ENCODE measurements at regions not wholly inside any gene's neighbourhood (a gene's known extent, or its start where the extent isn't known, plus 50 kb on each side); places are given as distances from the start of the nearest gene placed in this dataset.
"Not testable (repeated sequence)": the region's sequence is repeated elsewhere in the genome, so short reads cannot be mapped to it uniquely, and the experiment has no call there.

DNA sequence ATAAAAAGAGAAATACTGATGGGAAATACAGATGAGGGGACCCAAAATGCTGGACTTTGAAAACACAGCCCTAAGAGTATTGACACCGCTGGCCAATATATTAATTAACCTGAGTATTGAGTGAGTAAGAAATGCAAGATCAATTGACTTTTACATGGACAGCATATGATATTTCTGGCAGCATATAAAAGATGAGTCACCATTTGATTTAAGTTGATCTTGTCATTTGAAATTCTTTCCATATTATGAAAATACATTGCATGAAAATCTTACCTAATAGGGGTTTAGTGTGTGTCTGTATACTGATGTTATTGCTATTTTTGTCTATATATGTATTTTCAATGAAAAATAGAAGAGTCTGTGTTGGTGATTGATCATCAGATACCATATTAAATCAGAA is 619.6 kb downstream of the KCTD12 start:
- DNase-seq (ENCODE audit: low spot score): no peak
- Mint-ChIP-seq H3K4me3 (ENCODE audit: low read depth) (no peak overlapping the region), H3K27ac (no peak overlapping the region), H3K27me3 (ENCODE audit: low read depth) (no peaks in the 10 kb centered on the region), H3K36me3 (ENCODE audit: low read depth) (no peaks in the 10 kb centered on the region), H3K9me3 (no peaks in the 10 kb centered on the region), H3K4me1 (ENCODE audit: low read depth) (no peaks in the 10 kb centered on the region)
- intact Hi-C loops (cut with micrococcal nuclease): no loop called here

DNA sequence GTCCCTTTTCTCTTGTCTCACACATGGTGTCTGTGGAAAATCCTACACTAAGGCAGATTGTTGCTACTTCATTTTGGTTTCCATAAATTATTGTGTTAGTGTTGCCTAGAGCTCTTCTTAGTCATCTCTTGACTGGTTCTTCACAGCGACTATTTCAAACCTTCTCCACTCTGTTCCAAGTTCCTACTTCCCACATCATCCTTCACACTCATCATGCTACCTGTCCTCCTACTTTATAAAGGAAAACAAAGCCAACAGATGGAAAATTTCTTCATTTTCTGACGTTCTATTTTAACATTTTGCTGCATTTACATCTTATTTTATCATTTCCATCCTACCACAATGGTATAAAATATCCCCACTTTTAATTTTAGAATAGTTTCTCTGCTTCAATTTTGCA is 614.1 kb downstream of the LMO7 start:
- H3K4me3 Mint-ChIP-seq (ENCODE audit: low read depth): no peak overlapping the region

DNA sequence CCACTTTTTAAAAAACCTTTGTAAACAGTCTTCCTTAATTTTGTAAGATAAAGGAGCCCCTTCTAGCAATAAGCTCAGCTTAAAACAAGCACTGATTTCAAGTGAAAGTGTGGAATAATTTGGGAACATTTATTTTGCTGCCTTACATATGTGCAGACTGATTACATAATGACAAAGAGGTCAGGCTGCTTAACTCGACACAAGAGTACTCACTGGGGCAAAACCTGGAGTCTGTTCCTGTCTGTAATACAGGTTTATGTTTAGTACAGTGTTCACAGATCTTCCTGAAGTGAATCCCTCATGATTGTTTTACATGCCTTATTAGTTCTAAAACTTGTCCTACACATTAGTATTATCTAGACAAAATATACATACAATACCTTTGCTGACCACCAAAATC is 609.8 kb downstream of the LMO7 start:
- H3K27me3 Mint-ChIP-seq (ENCODE audit: low read depth): no peaks in the 10 kb centered on the region
- intact Hi-C loops (cut with micrococcal nuclease): no loop called here

More for the DNA sequence above, 614.1 kb downstream of the LMO7 start:
- H3K9me3 Mint-ChIP-seq: no peaks in the 10 kb centered on the region
- intact Hi-C loops (cut with micrococcal nuclease): no loop called here
- no peaks in the 10 kb centered on the region for H3K4me1 Mint-ChIP-seq (ENCODE audit: low read depth)
- no peak overlapping the region for H3K27ac Mint-ChIP-seq
- H3K27me3 Mint-ChIP-seq (ENCODE audit: low read depth): no peaks in the 10 kb centered on the region
- DNase-seq (ENCODE audit: low spot score): no peak
- no peaks in the 10 kb centered on the region for H3K36me3 Mint-ChIP-seq (ENCODE audit: low read depth)

DNA sequence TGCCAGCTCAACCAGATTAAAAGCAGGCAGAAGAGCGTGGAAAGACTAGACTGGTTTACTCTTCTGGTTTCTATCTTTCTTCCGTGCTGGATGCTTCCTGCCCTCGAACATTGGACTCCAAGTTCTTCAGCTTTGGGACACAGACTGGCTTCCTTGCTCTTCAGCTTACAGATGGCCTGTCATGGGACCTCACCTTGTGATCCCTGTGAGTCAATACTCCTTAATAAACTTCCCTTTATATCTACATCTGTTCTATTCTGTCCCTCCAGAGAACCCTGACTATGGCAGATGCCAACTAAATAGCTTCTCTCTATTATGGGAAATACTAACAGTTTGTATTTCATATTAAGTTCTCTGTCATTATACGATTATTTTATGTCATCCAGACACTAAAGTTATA is 609.1 kb downstream of the LMO7 start:
- Mint-ChIP-seq H3K36me3 (ENCODE audit: low read depth) (no peaks in the 10 kb centered on the region), H3K27me3 (ENCODE audit: low read depth) (no peaks in the 10 kb centered on the region), H3K27ac (no peak overlapping the region), H3K4me1 (ENCODE audit: low read depth) (no peaks in the 10 kb centered on the region), H3K4me3 (ENCODE audit: low read depth) (no peak overlapping the region), H3K9me3 (no peaks in the 10 kb centered on the region)
- DNase-seq (ENCODE audit: low spot score): no peak
- intact Hi-C loops (cut with micrococcal nuclease): no loop called here

More for the DNA sequence above, 609.8 kb downstream of the LMO7 start:
- H3K4me1 Mint-ChIP-seq (ENCODE audit: low read depth): no peaks in the 10 kb centered on the region
- no peaks in the 10 kb centered on the region for H3K9me3 Mint-ChIP-seq
- H3K27ac Mint-ChIP-seq: no peak overlapping the region
- no peak overlapping the region for H3K4me3 Mint-ChIP-seq (ENCODE audit: low read depth)
- no peaks in the 10 kb centered on the region for H3K36me3 Mint-ChIP-seq (ENCODE audit: low read depth)
- DNase-seq (ENCODE audit: low spot score): no peak

DNA sequence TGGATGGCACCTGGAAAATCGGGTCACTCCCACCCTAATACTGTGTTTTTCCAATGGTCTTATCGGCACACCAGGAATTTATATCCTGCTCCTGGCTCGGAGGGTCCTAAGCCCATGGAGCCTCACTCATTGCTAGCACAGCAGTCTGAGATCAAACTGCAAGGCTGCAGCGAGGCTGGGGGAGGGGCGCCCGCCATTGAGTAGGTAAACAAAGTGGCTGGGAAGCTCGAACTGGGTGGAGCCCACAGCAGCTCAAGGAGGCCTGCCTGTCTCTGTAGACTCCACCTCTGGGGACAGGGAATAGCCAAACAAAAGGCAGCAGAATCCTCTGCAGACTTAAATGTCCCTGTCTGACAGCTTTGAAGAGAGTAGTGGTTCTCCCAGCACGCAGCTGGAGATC is 607.0 kb downstream of the LMO7 start:
- H3K9me3 Mint-ChIP-seq; H3K36me3 Mint-ChIP-seq (ENCODE audit: low read depth); H3K27me3 Mint-ChIP-seq (ENCODE audit: low read depth); H3K27ac Mint-ChIP-seq; intact Hi-C loops (cut with micrococcal nuclease); H3K4me1 Mint-ChIP-seq (ENCODE audit: low read depth); H3K4me3 Mint-ChIP-seq (ENCODE audit: low read depth); DNase-seq (ENCODE audit: low spot score): not testable (repeated sequence)

DNA sequence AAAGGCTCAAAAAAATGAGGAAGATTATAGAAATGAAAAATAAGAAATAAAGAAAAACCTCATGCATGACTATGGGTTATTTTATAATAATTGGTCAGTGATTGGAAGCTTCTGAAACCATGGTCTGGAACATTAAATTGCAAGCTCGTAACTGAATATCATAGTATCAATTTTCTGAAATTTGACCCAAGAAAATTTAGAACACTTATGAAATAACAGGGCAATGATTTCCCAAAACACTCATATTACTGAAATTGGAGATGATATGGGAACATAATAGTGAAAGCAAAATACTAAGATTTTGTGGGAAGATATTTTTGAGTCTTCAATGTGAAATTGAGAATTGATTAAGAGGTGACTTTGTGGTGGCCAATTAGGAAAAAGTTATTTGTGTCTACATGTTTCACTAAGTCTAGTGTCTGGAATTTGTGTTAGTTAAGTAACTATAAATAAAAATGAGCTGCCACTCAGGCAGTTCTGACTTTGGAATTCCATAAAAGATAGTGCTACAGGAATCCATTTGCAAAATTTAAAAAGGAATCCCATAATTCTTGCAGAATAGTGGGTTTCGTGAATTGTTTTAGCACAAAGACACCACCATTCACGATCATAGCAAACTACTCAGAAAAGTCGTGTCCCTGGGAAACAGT is 603.0 kb downstream of the LMO7 start:
- H3K27me3 Mint-ChIP-seq (ENCODE audit: low read depth): no peaks in the 10 kb centered on the region
- H3K36me3 Mint-ChIP-seq (ENCODE audit: low read depth): no peaks in the 10 kb centered on the region
- H3K27ac Mint-ChIP-seq: no peak overlapping the region
- H3K4me1 Mint-ChIP-seq (ENCODE audit: low read depth): no peaks in the 10 kb centered on the region
- no peak for DNase-seq (ENCODE audit: low spot score)
- intact Hi-C loops (cut with micrococcal nuclease): no loop called here
- no peaks in the 10 kb centered on the region for H3K9me3 Mint-ChIP-seq
- no peak overlapping the region for H3K4me3 Mint-ChIP-seq (ENCODE audit: low read depth)

DNA sequence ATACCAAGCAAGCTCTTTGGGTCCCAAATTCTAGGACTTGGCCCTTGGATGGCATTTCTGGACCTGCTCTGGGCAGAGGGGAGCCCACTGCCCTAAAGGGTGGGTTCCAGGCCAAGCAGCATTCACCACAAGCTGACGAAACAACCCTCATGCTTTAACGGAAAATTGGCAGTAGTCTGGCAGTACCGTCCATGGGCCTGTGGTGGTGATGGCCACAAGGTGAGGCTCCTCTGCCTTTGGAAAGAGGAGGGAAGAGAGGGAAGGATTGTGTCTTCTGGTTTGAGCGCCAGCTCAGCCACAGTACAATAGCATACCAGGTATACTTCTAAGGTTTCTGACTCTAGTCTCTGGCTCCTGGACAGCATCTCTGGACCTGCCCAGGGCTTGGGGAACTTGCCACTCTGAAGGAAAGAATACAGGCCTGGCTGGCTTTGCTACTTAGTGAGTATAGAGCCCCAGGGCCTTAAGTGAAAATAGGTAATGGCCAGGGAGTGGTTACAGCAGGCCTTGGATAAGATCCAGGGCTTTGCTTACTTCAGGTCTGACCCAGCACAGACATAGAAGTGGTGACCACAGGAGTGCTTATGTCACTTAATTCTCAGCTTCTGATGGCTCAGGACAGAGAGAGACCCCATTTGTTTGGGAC is 595.5 kb downstream of the LMO7 start:
- no peak for DNase-seq (ENCODE audit: low spot score)
- Mint-ChIP-seq H3K4me1 (ENCODE audit: low read depth) (no peaks in the 10 kb centered on the region), H3K4me3 (ENCODE audit: low read depth) (no peak overlapping the region), H3K36me3 (ENCODE audit: low read depth) (no peaks in the 10 kb centered on the region), H3K27me3 (ENCODE audit: low read depth) (no peaks in the 10 kb centered on the region), H3K27ac (no peak overlapping the region), H3K9me3 (no peaks in the 10 kb centered on the region)
- intact Hi-C loops (cut with micrococcal nuclease): no loop called here

DNA sequence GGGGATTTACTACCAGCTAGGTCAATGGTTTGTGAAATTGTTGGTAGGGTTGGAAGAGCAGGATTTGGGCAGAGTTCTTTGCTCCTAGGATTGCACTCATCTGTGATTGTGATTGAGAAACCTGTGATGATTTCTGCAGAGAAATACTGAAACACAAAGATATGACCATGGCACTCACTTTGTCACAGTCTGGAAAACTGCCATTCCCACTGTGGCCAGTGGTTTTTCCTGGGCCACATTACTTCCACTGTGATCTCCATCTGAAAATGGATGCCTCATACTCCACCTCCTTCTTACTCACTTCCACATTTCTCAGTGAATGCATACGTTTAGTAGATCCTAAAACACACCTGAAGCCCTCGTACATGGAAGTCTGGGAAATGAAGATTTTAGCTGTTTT is 593.2 kb downstream of the LMO7 start:
- Mint-ChIP-seq H3K9me3 (no peaks in the 10 kb centered on the region), H3K36me3 (ENCODE audit: low read depth) (no peaks in the 10 kb centered on the region), H3K4me3 (ENCODE audit: low read depth) (no peak overlapping the region), H3K27me3 (ENCODE audit: low read depth) (no peaks in the 10 kb centered on the region), H3K27ac (no peak overlapping the region), H3K4me1 (ENCODE audit: low read depth) (no peaks in the 10 kb centered on the region)
- intact Hi-C loops (cut with micrococcal nuclease): no loop called here
- DNase-seq (ENCODE audit: low spot score): no peak

DNA sequence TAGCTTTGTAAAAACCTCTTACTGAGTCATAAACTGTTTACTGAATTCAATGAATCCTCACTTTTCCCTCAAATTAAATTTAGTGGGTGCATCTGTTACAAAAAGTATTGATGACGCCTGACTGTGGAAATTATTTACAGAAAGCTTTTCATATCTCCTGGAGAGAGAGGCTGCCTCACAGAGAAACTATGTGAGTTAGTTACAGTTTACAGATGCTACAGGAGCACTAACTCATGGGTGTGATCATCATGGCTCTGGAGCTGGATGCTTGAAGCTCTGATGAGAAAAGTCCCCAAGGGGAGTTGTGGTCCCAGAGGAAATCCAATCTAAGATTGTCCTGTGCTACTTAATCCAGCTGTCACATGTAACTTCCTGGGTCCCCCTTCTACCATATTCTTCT is 590.8 kb downstream of the LMO7 start:
- no peaks in the 10 kb centered on the region for H3K27me3 Mint-ChIP-seq (ENCODE audit: low read depth)
- H3K4me3 Mint-ChIP-seq (ENCODE audit: low read depth): no peak overlapping the region
- no peaks in the 10 kb centered on the region for H3K36me3 Mint-ChIP-seq (ENCODE audit: low read depth)

DNA sequence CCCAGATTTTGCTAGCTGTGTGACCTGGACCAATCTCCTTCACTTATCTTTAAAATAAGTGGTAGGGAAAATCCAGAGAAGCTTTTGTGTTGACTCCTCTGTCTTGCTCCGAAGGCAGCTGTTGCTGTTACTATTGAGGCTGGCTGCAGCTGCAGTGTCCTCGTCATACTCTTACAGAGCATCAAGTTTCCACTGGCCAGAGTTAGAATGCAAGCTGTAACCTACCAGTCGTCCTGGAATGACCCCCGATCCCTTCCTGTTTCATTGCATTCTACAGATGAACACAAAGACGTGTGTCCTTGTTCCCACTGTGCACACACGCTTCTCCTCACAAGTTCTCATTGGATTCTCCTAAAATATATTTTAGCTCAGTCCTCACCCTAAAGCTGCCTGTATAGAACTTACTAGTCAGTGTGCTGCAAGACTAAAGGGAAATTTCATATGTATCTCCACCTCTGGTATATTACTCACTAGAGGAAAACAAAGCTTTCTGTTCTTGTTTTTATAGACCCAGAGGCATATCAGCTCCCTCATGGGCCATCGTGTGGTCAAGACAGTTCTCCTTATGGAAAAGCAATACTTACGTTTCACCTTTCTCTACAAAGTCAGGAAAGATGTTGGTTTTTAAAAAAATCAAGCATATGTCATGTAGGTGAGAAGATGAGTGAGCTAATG is 589.8 kb downstream of the LMO7 start:
- no peaks in the 10 kb centered on the region for H3K4me1 Mint-ChIP-seq (ENCODE audit: low read depth)

More for the DNA sequence above, 590.8 kb downstream of the LMO7 start:
- Mint-ChIP-seq H3K27ac (no peak overlapping the region), H3K9me3 (no peaks in the 10 kb centered on the region), H3K4me1 (ENCODE audit: low read depth) (no peaks in the 10 kb centered on the region)
- intact Hi-C loops (cut with micrococcal nuclease): no loop called here
- no peak for DNase-seq (ENCODE audit: low spot score)

DNA sequence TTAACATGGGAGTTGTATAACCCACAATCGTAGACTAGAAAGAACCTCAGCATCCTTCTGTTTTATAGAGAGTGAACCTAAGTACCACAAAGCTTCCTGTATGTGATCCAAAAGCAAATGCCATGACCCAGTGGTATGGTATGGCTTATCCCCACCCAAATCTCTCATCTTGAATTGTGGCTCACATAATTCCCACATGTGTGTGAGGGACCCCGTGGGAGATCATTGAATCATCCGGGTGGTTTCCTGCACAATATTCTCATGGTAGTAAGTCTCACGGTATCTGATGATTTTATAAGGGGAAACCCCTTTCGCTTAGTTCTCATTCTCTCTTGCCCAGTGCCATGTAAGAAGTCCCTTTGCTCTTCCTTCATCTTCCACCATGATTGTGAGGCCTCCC is 587.9 kb downstream of the LMO7 start:
- no peaks in the 10 kb centered on the region for H3K4me1 Mint-ChIP-seq (ENCODE audit: low read depth)
- no peaks in the 10 kb centered on the region for H3K36me3 Mint-ChIP-seq (ENCODE audit: low read depth)
- intact Hi-C loops (cut with micrococcal nuclease): no loop called here
- no peak overlapping the region for H3K27ac Mint-ChIP-seq
- no peak for DNase-seq (ENCODE audit: low spot score)
- no peaks in the 10 kb centered on the region for H3K9me3 Mint-ChIP-seq
- no peaks in the 10 kb centered on the region for H3K27me3 Mint-ChIP-seq (ENCODE audit: low read depth)
- no peak overlapping the region for H3K4me3 Mint-ChIP-seq (ENCODE audit: low read depth)

More for the DNA sequence above, 589.8 kb downstream of the LMO7 start:
- intact Hi-C loops (cut with micrococcal nuclease): no loop called here
- Mint-ChIP-seq H3K27ac (no peak overlapping the region), H3K4me3 (ENCODE audit: low read depth) (no peak overlapping the region), H3K36me3 (ENCODE audit: low read depth) (no peaks in the 10 kb centered on the region), H3K27me3 (ENCODE audit: low read depth) (no peaks in the 10 kb centered on the region), H3K9me3 (no peaks in the 10 kb centered on the region)
- no peak for DNase-seq (ENCODE audit: low spot score)

DNA sequence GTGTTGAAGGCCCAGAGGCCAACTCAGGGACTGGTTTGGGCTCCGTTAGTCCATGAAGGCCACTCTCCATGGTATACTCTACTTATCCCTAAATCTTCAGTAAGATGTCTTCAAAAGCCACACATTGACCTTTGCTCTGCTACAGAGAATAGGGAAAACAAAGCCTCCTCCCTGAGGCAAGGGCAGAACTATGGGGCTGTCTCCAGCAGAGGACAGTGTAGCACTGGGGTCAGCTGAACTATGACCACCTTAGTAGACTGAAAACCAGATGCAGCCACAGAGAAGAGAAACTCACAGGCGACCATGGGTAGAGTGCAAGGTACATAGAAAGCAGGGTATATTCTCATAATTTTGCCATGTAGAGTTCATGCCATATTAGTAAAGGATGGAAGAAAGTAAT is 587.4 kb downstream of the LMO7 start:
- intact Hi-C loops (cut with micrococcal nuclease): no loop called here
- H3K9me3 Mint-ChIP-seq: no peaks in the 10 kb centered on the region
- no peaks in the 10 kb centered on the region for H3K36me3 Mint-ChIP-seq (ENCODE audit: low read depth)
- no peak for DNase-seq (ENCODE audit: low spot score)
- H3K27ac Mint-ChIP-seq: no peak overlapping the region
- no peaks in the 10 kb centered on the region for H3K4me1 Mint-ChIP-seq (ENCODE audit: low read depth)
- H3K4me3 Mint-ChIP-seq (ENCODE audit: low read depth): no peak overlapping the region
- no peaks in the 10 kb centered on the region for H3K27me3 Mint-ChIP-seq (ENCODE audit: low read depth)

DNA sequence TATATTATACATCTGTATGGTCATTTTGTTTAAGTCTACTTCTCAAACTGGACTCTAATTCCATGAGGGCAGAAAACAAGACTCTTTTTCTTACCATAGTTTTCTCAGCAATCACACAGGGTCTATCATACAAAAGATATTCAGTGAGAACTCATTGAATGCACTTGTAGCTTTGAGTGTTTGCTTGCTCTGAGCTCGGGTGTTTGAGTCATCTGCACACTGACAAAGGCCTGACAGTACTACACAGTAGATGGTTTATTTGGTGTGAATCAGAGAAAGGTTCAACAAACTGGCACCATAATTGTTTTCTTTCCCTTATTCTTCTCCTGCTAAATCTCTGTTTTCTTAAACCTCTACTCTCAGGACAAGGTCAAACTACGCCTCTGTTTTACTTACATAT is 586.4 kb downstream of the LMO7 start:
- Mint-ChIP-seq H3K4me1 (ENCODE audit: low read depth) (no peaks in the 10 kb centered on the region), H3K4me3 (ENCODE audit: low read depth) (no peak overlapping the region), H3K27ac (no peak overlapping the region), H3K36me3 (ENCODE audit: low read depth) (no peaks in the 10 kb centered on the region), H3K9me3 (no peaks in the 10 kb centered on the region), H3K27me3 (ENCODE audit: low read depth) (no peaks in the 10 kb centered on the region)
- intact Hi-C loops (cut with micrococcal nuclease): no loop called here
- DNase-seq (ENCODE audit: low spot score): no peak

All from activated T-helper 2 cell treated with anti-CD3 and anti-CD28 coated beads, Interferon-gamma antibody, Interleukin-2, Interleukin-4, amounts not matched to agents 10 μg/mL and 5 μg/mL and 100 μg/mL, durations not matched to agents 14 hours and 24 hours and 36 hours (primary cell).